Small intestine (tissue), 7 donors: ENCODE measurements at regions not wholly inside any gene's neighbourhood (a gene's known extent, or its start where the extent isn't known, plus 50 kb on each side); places are given as distances from the start of the nearest gene placed in this dataset.
A peak's percentile ranks its signal among the peaks of the same experiment; 100 is the strongest.

Experiments used
- DNase-seq, 2 donors: peaks; one replicate each; pipeline versions ENCODE4 v3.0.0 to v3.0.0-alpha.2; 2013
- FAIRE-seq: peaks from 2 replicates; lab custom pipeline; 2012; peaks lifted over from hg19 to GRCh38; lab: Jason Lieb, UNC
- H3K27ac ChIP-seq, 3 donors: one replicate each; pipeline ENCODE4 v1.5.1; 2013; ENCODE audit warnings: low read length in 2 of 3, mild to moderate bottlenecking in 2 of 3, control low read depth in 1 of 3, inconsistent platforms in 1 of 3, low read depth in 1 of 3, moderate library complexity in 1 of 3
- H3K27me3 ChIP-seq, 3 donors: one replicate each; pipeline ENCODE4 v1.6.1; 2013; ENCODE audit warnings: low read length in 3 of 3, inconsistent platforms in 1 of 3; ENCODE audit not compliant: control insufficient read depth in 3 of 3, insufficient read depth in 3 of 3
- H3K36me3 ChIP-seq, 3 donors: one replicate each; pipeline ENCODE4 v1.6.1; 2013; ENCODE audit warnings: low read length in 3 of 3, inconsistent platforms in 1 of 3, low read depth in 1 of 3, mild to moderate bottlenecking in 1 of 3, moderate library complexity in 1 of 3; ENCODE audit not compliant: control insufficient read depth in 3 of 3, insufficient read depth in 2 of 3
- H3K4me1 ChIP-seq, 3 donors: one replicate each; pipeline ENCODE4 v1.6.1; 2013; ENCODE audit warnings: low read length in 2 of 3, inconsistent platforms in 1 of 3, low read depth in 1 of 3, mild to moderate bottlenecking in 1 of 3, moderate library complexity in 1 of 3; ENCODE audit not compliant: control insufficient read depth in 3 of 3, insufficient read depth in 2 of 3
- H3K4me3 ChIP-seq, 3 donors: one replicate each; pipeline ENCODE4 v1.5.1; 2013; ENCODE audit warnings: low read length in 3 of 3, control low read depth in 1 of 3, inconsistent platforms in 1 of 3, low read depth in 1 of 3, mild to moderate bottlenecking in 1 of 3, moderate library complexity in 1 of 3
- H3K9me3 ChIP-seq, 2 donors: one replicate each; pipeline ENCODE4 v1.6.1; 2013; ENCODE audit warnings: low read depth in 1 of 2, low read length in 1 of 2; ENCODE audit not compliant: control insufficient read depth in 2 of 2, insufficient read depth in 1 of 2
- WGBS, 3 donors: extraction: QIAGEN DNeasy Blood & Tissue Kit; methylation state at CpG; one replicate each; pipeline ENCODE4 v1.1.7; 2013; 5-methylcytosine and 5-hydroxymethylcytosine counted together
- donor health status: healthy with polysubstance abuse.
- donor health status: control.
- donor health status: control.
- donor health status: Bipolar disorder and iron deficiency.
- donor health status: healthy.

DNA sequence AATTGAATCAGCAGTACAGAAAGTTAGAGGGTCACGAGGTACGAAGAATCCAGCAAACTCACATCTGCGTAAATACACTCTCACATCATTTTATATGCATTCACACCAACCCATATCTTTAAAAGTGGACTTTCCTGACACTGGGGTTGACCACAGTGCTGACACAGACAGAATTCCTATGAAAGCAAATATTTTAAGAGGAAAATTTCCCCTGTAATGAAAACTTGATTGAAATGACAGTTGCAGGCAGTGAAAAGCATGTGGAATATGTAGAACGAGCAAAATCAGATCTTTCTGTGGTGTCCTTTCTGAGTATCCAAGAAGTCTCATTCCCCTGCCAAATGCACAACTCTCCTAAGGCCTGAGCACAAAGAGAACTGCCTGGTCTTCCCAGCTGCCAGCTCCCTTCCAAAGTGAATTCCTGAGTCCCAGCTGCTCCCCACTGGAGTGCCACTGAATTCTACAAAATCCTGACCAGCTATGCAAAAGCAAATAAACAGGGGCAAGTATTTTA, 50.5 kb upstream of the FAM9C start:
- DNase-seq (no peak), FAIRE-seq (no peak)
- 60 to 87% (median 68%) methylated on average over 4 of the region's 4 CpGs for WGBS, 3 donors
- no peaks in the 10 kb centered on the region for H3K36me3 ChIP-seq
- peaks cover 1 to 26% (median 4%) of the 10 kb centered on the region in 3 donors for H3K4me1 ChIP-seq
- H3K4me3 ChIP-seq, result no peak overlapping the region
- H3K9me3 ChIP-seq, result peaks cover 0 to 4% of the 10 kb centered on the region in 2 donors
- H3K27me3 ChIP-seq, result no peaks in the 10 kb centered on the region
- peak overlapping the region; percentile 1 to 77 (median 13) for H3K27ac ChIP-seq

DNA sequence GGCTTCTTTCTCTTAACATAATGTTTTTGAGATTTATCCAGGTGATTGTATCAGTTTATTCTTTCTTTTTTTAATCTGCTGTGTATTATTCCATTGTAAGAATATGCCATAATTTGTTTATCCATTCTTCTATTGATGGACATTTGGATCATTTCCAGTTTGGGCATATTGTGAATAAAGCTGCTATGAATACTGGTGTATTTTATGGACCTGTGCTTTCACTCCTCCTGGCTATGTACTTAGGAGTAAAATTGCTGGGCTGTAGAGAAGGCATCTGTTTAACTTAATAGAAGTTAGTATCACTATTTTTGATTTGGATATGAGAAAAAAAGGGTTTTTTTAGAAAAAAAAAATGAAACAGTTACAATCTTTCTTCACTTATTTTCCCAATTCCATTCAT, 50.0 kb upstream of the FAM9C start:
- Histone ChIP-seq H3K4me1 (peaks cover 0 to 23% (median 4%) of the 10 kb centered on the region in 3 donors), H3K9me3 (peaks cover 0 to 4% of the 10 kb centered on the region in 2 donors), H3K36me3 (no peaks in the 10 kb centered on the region), H3K27me3 (no peaks in the 10 kb centered on the region), H3K4me3 (no peak overlapping the region), H3K27ac (no peak overlapping the region)
- DNase-seq (no peak), FAIRE-seq (no peak)
